Stimulated activated CD4-positive, alpha-beta T cell treated with anti-CD3 and anti-CD28 coated beads, Interleukin-12 subunit alpha, Interleukin-12 subunit beta, amount 100 ng/mL, for 24 hours (primary cell): ENCODE measurements at regions not wholly inside any gene's neighbourhood (a gene's known extent, or its start where the extent isn't known, plus 50 kb on each side); places are given as distances from the start of the nearest gene placed in this dataset.

ENCODE experiments used
- DNase-seq, 2 experiments: peaks; one replicate each; pipeline ENCODE4 v3.0.0-alpha.2; 2020; ENCODE audit warnings: low read depth in 2 of 2

GRCh38 chr5:89302102-89302891, 419.3 kb upstream of the MEF2C start:
- no peak for DNase-seq

GRCh38 chr5:89301321-89302025, 418.5 kb upstream of the MEF2C start:
- DNase-seq, result no peak

GRCh38 chr5:89300426-89300970, 417.5 kb upstream of the MEF2C start:
- no peak for DNase-seq

DNA sequence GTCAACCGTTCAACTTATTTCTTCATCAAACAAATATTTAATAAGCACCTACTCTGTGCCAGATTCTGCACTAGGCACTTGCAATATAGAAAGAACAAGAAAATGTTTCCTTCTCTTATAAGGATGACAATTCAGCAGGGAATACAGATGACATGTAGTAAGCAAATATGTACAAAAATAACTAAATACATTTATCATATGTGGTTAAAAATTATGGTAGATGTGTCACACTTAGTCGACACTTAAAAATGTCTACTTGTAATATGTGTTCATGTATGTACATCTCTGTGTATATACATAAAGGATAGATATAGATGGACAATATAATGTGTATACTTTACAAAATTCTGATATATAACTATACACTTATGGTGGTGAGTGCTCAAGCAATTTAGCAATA, 417.0 kb upstream of the MEF2C start:
- no peak for DNase-seq

DNA sequence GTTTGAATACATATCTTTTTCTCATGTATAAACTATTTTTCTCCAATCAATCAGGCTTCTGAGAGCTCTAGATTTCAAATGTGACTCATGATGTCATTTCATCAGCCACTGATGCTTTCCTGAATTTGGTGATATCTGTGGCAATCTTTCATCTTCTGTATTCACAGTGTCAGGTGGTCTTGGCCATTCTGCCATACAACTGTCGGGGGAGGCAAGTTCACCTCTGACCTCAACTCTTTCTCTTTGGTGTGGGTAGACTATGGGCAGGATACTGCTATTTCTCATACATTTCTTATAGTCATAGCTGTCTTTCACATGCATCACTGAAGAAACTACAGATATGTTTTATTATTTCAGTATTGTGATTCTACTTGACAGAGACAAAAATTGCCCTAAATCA, 414.1 kb upstream of the MEF2C start:
- no peak for DNase-seq

- no peak for DNase-seq
Measured at GRCh38 chr5:89293810-89294209, 410.8 kb upstream of the MEF2C start.

DNA sequence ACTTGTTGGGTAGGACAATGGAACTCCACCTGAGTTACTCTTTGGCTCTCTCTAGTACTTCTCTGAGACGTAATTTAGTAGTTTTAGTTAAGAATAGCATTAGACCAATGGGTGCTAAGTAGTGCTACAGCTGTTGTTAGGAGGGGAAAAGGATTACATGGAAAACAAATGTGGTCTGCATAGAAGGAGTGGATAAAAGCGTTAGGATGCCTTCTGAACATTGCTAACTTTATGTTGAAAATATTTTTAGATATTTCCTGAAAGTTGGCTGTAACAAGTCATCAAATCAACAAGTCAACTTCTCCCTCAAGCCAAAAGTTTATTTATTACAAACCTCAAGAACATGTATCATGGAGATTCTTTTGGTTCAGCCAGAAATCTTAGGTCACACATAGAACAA, 409.5 kb upstream of the MEF2C start:
- DNase-seq, result no peak

- DNase-seq, result no peak
Measured at GRCh38 chr5:89289604-89290003, 406.6 kb upstream of the MEF2C start.

DNA sequence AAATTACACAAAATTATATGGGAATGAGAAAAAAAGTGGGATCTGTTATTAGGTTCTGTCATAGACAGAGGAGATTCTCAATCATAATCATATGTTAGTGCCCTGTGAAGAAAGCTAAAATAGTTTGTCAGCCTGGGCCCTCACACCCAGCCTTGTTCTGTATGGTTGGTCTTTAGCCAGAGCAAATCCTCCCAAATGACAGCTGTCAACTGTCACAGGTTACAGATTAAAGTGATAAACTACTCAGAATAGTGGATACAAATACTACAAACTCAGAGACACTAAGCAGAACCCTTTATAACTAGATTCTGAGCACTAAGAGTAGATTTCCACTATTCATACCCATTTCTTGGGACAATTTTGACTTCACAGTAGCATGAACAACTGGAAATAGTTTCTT, 405.0 kb upstream of the MEF2C start:
- no peak for DNase-seq

DNA sequence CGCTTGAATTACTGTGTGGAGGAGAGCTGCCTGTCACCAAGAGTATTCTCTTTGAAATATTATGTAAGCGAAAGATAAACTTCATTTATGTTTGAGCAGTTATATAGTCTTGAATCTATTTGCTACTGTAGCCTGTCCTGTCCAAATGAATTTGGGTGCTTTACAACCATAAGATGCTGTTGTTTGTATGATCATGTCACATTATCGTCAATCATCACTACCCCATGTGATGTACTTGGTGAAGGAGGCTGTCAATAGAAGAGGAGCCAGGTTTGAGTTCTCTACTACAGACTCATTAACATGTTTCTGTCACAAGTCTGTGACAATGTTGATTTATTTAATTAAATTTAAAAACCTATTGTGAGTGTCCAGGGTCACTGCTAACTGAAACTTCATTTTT, 403.3 kb upstream of the MEF2C start:
- DNase-seq, result no peak

GRCh38 chr5:89283728-89284493, 400.9 kb upstream of the MEF2C start:
- DNase-seq, result no peak

DNA sequence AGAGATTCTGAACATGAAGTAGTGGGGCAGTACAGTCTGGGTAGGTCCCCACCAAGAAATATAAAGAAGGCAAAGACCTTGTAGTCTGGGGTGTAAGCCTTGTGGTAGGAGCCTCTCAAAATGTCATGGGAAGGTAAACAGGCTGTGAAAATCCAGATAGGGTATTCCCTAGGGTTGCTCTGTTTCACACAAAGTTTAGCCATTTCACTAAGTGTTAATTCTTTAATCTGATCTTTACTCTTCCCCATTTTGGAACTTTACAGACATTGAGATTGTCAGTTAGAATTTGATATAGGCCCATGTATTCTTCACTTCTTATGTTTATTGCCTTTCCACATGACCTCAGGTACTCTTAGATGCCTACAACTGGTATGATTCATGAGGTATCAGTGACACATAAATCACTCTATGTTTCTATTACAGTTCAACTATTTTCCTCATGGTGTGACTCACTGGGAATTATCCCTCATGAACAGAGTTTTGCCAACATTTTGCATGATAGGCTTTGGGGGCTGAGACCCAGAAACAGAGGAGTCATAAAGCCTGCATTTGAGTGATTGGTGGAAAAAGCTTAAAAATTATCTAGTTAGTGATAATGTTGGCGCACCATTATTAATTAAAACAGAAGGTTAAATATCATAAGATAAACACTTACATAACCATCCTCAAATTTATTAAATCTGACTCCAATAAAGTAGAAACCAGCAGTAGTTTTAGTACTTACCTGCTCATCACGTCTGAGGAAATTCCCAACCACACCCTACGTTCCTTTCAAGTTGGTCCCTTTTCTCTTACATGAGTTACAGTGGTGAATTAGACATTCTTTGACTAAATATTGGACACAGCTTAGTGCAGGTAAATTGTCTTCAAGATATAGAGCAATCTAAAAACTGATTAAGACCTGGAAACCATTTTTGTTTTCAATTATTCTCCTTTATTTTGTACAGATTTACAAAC, 399.8 kb upstream of the MEF2C start:
- DNase-seq, result no peak

DNA sequence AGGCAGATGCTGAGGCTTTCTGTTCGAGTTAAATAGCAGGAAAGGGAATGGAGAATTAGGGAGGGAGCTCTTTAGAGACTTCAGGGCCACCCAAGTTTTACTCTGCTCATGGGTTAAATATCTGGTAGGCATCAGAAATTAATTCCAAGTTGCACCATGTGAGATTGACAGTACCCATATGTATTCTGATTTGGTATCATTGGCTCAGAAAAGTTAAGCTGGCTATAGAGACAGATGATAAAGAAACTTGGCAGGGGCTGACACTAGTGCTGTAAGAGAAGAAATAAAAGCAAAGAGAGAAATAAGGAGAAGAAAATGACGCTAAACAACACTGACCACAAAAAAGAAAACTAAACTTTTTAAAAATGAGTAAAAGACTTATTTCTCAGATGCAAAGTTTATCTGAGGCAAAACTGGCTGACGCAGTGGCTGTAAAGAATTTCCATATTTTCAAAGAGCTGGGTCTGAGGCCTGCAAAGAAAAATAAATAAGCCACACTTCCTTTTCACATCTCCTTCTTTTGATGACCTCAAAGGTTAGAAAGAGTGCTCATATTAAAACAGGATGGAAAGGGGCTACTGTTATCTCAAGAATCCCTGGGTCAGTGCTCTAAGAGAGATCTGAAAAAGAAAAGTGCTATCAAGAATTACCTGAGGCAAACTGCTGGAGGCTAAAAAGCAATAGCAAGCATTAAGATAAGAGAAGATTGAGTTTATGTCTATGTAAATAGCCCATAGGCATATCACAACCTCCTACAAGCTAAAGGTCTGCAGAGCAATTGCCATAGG, 399.0 kb upstream of the MEF2C start:
- no peak for DNase-seq

DNA sequence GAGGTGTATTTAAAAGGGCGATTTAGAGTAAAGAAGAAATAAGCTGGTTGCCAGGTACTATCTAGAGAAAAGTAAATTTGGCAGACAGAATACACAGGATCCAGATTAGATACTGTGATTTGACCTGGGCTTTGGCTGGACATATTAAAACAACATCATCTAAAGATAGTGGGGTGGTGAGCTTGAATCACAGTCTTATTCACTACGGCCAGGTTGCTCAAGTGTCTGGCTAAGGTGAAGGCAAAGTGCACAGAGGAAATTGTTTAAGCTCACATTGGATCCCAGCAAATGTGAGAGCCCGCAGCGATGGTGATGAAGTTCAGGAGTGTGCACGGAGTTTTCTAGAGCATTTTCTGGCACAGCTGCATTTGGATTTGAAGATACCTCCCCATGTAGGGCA, 398.2 kb upstream of the MEF2C start:
- DNase-seq, result no peak

DNA sequence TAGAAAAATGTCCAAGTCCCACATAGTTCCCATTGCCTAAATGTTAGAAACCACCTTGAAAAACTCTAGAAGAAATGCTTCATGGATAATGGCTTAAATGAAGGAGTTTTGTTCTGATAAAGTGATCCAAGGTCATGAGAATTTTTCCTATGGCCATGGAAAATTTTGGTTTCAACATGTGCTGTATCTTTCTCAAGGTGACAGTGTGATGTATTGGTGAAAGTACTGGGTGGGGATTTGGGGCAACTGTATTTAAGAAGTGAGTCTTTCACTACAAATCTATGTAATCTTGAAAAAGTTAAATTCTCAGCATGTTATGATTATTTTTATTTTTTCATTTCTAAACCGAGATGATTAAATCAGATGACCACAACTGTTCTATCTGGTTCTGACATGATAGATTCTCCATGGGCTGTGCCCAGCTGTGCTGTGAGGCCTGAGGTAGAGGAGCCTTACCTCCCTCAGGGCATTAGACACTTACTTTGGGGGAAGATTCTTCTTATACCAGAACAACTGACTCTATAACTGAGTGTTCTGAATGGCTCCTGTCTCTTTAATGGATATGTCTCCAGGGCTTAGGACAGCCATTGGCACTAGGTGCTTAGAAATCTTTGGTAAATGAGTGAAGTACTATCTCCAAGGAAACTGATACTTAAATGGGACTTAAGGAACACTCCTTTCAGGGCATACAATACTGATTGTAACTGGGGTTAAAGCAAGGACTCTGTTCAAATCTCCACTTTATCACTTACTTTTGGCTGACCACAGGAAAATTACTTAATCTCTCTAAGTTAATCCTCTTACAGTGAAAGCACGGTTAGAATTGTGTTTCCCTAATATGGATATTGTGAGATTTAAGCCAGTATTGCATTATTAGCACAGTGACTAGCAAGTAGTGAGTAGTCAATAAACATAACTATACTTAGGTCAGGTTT, 397.4 kb upstream of the MEF2C start:
- no peak for DNase-seq

GRCh38 chr5:89279391-89280036, 396.5 kb upstream of the MEF2C start:
- DNase-seq, result no peak

GRCh38 chr5:89277816-89278215, 394.8 kb upstream of the MEF2C start:
- no peak for DNase-seq

GRCh38 chr5:89276566-89277305, 393.8 kb upstream of the MEF2C start:
- DNase-seq, result no peak
